GM21529 (cell line): ENCODE measurements at regions not wholly inside any gene's neighbourhood (a gene's known extent, or its start where the extent isn't known, plus 50 kb on each side); places are given as distances from the start of the nearest gene placed in this dataset.

Experiments used
- ATAC-seq: cut with Tn5 transposase; IDR thresholded peaks from one replicate; pipeline ENCODE4 v1.9.1; 2021; ENCODE audit not compliant: unreplicated experiment

GRCh38 chr10:123485341-123485960 lies 180.7 kb upstream of the GPR26 start:
- no peak for ATAC-seq

DNA sequence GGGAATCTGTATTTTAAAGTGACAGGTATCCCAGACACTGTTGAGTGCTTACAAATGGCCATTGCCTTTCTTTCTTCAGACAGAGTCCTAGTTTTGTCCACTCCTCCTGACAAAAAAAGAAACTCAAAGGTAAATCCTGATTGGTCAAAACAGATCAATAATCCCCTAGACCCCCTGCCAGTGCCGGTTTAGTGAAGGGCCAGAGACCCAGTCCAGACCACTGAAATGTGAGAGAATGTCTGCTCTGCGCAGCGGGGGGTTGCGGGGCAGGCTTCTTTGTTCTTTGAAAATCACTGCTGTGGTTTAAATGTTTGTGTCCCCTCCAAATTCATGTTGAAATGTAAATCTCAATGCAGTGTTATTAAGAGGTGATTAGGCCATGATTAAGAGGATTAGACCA lies 177.7 kb upstream of the GPR26 start:
- no peak for ATAC-seq

GRCh38 chr10:123491364-123491763 lies 174.8 kb upstream of the GPR26 start:
- ATAC-seq: no peak

GRCh38 chr10:123492016-123492415 lies 174.1 kb upstream of the GPR26 start:
- no peak for ATAC-seq

DNA sequence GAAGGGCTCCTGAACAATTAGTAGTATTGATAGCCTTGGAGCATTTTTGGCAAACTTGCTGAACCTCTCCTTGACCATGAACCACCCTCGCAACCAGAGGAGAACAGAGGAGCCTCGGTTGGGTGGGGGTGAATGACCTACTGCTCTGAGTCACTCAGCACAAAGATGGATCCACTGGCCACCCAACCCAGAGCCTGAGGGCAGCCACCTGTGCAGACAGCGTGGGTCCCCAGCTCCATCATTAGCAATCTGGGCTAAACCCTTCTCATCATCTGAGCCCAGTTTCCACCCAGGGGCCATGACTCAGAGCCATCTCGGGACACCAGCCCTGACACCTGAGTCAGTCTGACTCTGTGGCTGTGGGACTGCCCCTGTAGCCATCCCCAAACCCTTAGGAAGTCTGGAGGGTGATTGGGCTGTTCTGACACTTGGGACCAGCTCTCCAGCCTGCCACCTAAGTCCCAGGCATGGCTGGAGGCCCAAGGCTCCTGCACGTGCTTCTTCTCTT lies 171.8 kb upstream of the GPR26 start:
- ATAC-seq: no peak

GRCh38 chr10:123496375-123496774 lies 169.8 kb upstream of the GPR26 start:
- ATAC-seq: no peak

DNA sequence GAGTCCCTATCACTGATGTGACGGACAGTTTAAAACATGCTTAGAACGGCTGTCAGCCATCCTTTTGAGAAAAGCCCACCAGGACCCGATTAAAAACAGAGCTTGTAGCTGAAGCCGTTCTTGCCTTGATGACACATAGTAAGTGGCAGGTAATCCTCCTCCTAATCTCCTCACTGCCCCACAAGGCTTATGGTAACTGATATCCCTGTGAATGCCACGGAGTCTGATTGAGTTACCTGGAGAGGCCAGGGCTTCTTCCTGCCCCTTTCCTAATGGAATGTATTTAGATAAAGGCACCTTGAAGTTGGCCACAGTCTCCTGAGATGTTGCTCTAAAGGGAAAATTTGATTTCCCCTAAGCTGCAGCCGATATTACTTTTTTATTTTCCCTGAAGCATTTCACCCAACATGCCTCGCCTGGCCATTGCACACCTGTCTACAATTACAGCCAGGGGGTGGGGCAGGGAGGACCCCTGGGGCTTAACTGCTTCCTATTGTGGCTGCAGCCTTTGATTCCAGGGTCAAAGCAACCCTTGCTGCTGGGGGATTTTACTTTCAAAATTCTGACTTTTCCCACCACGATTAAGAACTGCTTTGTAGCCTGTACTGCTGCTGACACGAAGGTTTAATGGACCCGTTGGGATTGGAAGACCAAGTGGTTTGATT lies 169.0 kb upstream of the GPR26 start:
- ATAC-seq: no peak

- ATAC-seq: no peak
These were observed 166.0 kb upstream of the GPR26 start for GRCh38 chr10:123500110-123500509.

DNA sequence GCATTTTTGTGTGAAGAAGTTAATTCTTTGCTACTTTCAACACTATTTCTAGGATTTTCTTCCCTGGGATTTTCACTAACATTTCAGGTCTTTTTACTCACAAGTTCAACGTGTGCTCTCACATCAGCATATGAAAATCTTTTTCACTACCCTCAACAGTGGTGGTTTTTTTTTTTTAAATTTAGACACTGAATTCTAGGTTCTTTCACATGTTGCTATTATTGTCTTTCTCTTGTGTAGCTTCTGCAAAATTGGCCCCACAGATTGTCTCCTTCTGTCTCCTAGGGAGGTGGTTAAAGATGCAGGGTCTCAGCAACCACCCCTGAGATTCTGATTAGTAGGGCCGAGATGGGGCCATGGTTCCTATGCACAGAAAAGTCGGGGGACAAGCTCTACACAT lies 165.0 kb upstream of the GPR26 start:
- no peak for ATAC-seq

GRCh38 chr10:123502983-123503382 lies 163.2 kb upstream of the GPR26 start:
- no peak for ATAC-seq

- ATAC-seq: no peak
These were observed 159.7 kb upstream of the GPR26 start for GRCh38 chr10:123506455-123506854.

- ATAC-seq: no peak
These were observed 158.9 kb upstream of the GPR26 start for GRCh38 chr10:123507298-123507697.

GRCh38 chr10:123509338-123509737 lies 156.8 kb upstream of the GPR26 start:
- ATAC-seq: no peak

DNA sequence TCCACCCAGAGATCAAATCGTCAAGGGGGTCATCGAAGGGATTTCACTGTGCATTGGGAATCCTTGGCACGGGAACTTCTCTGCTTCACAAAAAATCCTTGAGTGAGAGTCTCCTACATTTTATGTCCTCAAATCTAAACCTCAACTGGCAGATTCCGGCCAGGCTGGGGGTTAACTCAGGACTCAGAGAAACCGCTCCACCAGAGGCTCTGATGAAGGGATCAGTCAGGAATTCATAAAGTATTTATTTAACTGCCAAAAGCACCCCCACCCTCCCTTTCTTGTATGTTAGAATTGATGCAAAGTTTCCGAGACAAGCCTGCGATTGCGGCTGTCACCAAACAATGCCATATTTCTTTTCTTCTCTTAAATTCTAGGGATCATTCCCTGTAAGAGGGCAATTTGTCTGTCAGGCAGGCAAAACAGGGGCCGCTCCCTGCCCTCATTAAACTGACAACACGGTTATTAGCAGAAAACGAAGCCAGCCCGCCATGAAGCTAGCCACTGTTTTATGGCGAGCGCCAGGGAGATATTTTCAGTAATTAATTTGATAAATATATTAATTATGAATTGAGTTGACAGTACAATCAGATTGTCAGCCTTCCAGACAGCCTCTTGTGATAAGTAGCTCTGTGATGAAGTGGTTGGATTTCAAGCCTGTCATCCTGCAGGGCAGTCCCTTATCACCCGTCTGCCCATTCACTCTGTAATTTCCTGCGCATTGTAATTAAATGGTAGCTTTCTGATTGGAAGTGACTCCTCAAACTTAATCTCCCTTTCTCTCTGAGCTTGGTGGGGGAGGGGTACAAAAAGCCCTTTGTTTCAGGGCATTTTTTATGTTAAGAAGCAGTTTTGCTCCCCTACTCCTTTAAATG lies 153.0 kb upstream of the GPR26 start:
- ATAC-seq: no peak

DNA sequence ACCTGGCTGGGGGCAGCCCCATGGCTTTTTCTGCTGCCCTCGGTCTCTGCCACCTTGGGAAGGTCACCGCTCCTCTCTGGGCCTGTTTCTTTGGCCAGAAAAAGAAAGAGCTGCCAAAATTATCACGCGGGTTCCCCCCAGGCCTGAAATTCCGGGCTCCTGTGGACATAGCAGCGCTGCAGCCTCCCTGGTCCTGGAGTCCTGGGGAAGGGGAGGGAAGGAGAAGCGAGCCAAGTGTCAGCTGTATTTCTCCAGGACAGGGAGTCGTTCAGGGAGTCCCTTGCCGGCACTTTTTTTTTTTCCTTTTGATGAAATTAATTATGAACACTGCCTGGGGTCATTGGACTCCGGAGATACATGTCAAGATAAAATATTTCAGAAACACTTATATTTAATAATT lies 152.3 kb upstream of the GPR26 start:
- ATAC-seq: no peak

GRCh38 chr10:123514996-123515395 lies 151.2 kb upstream of the GPR26 start:
- ATAC-seq: no peak

- no peak for ATAC-seq
These were observed 150.5 kb upstream of the GPR26 start for GRCh38 chr10:123515661-123516060.

- no peak for ATAC-seq
These were observed 149.9 kb upstream of the GPR26 start for GRCh38 chr10:123516291-123516690.

DNA sequence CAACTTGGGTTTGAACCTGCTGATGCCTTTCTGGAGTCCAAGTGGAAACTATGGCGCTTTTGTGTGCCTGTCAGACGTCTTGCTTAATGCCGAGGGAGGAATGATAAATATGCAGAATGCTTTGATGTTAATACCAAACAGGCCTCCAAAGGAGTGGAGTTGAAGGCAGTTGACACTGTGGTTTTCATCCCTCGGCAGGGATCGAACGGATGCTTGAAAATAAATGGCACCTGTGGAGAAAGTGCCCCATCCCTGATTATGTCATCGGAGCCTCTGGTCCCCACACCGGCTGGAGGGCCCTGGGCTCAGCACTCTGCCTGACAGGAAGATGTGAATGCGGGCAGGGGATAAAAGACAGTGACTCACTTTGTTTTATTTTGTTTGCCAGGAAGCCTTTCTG lies 148.7 kb upstream of the GPR26 start:
- ATAC-seq: no peak

DNA sequence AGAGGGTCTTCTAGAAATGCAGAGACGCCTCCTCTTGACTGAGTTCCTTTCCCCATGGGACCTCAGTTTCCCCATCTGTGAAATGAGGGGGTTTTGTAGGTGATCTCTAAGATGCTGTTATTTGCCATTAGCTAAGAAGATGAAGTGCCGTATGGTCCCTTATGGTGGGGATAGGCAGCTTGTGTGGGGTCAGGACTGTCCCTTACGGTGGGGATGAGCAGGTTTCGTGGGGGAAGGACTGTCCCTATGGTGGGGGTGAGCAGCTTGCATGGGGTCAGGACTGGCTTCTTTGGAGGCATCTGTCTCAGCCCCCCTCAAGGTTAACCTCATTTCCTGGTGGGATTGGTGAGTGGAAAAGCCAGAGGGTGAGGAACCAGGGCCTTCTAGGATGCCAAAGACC lies 148.3 kb upstream of the GPR26 start:
- no peak for ATAC-seq

DNA sequence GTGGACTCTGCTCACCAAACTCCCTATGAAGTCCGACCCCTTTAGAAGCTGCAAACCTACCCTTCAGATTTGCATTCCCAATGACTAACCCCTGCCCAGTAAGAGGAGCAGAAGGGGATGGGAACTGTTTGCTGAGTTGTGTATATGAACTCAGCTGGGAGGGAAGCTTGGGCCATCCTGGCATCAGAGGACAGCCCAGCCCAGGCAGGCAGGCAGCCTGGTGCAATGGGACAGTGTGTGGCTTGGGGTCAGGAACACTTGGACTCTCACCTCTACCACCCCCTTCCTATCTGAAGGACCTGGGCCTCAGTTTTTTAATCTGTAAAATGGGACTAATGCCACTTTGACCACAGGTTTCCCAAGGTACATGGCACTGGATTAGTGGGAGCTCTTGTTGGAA lies 147.4 kb upstream of the GPR26 start:
- no peak for ATAC-seq

GRCh38 chr10:123519861-123520260 lies 146.3 kb upstream of the GPR26 start:
- no peak for ATAC-seq
